ENCODE measurements at regions not wholly inside any gene's neighbourhood (a gene's known extent, or its start where the extent isn't known, plus 50 kb on each side); places are given as distances from the start of the nearest gene placed in this dataset.

- TF ChIP-seq CTCF (IDR thresholded peaks at IDR 0.05): no peak
- no peak for TF ChIP-seq POLR2AphosphoS5 (IDR thresholded peaks at IDR 0.05)
- TF ChIP-seq POLR2A (IDR thresholded peaks at IDR 0.05): no peak
Measured at GRCh38 chr2:106983305-106983704, 97.3 kb upstream of the ST6GAL2 start.
